Mesothelial cell of epicardium (in vitro differentiated cells): ENCODE measurements at regions not wholly inside any gene's neighbourhood (a gene's known extent, or its start where the extent isn't known, plus 50 kb on each side); places are given as distances from the start of the nearest gene placed in this dataset.

ENCODE experiments used
- DNase-seq, 2 experiments: peaks; one replicate each; pipeline ENCODE4 v3.0.0; 2021; ENCODE audit warnings: low spot score in 2 of 2; ENCODE audit not compliant: unreplicated experiment in 2 of 2
- H3K27ac Mint-ChIP-seq: 2 replicates; pipeline ENCODE4 v1.8.0; 2021; ENCODE audit warnings: mixed read lengths
- H3K27me3 Mint-ChIP-seq: 2 replicates; pipeline ENCODE4 v1.8.0; 2021; ENCODE audit warnings: low read depth, mixed read lengths
- H3K36me3 Mint-ChIP-seq: 2 replicates; pipeline ENCODE4 v1.8.0; 2021; ENCODE audit warnings: mixed read lengths
- H3K4me1 Mint-ChIP-seq: 2 replicates; pipeline ENCODE4 v1.8.0; 2021; ENCODE audit warnings: mixed read lengths
- H3K4me3 Mint-ChIP-seq: 2 replicates; pipeline ENCODE4 v1.8.0; 2021; ENCODE audit warnings: mild to moderate bottlenecking, moderate library complexity, mixed read lengths
- H3K9me3 Mint-ChIP-seq: 2 replicates; pipeline ENCODE4 v1.8.0; 2021; ENCODE audit warnings: mixed read lengths
- TF ChIP-seq, protein P1 (sequence below): fragments of 200-600 bp; sonication (generic); IDR thresholded peaks from one replicate; pipeline ENCODE4 v1.5.0; 2021; ENCODE audit warnings: antibody characterized with exemption; ENCODE audit not compliant: unreplicated experiment

DNA sequence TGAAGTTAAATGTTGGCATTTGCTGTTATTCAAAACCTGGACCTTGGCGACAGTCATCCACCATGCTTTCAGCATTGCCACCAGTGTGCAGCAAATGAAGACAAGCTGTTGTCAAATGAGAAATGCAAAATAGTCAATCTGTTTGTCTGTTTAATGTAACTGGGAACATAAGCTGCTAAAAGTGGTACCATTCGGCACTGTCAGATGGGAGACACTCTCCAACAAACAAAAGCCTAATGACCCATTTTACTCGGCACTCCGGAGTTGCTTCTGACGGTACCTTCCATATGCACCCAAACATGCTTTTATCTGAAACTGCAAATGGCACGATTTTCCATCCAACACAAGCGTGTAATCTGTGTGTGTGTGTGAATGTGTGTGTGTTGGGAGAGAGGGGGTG, 297.8 kb downstream of the MAF start:
- H3K9me3 Mint-ChIP-seq: no peaks in the 10 kb centered on the region
- peaks cover 4% of the 10 kb centered on the region for H3K4me1 Mint-ChIP-seq
- DNase-seq: no peak
- no peaks in the 10 kb centered on the region for H3K36me3 Mint-ChIP-seq
- TF ChIP-seq, protein P1, sequence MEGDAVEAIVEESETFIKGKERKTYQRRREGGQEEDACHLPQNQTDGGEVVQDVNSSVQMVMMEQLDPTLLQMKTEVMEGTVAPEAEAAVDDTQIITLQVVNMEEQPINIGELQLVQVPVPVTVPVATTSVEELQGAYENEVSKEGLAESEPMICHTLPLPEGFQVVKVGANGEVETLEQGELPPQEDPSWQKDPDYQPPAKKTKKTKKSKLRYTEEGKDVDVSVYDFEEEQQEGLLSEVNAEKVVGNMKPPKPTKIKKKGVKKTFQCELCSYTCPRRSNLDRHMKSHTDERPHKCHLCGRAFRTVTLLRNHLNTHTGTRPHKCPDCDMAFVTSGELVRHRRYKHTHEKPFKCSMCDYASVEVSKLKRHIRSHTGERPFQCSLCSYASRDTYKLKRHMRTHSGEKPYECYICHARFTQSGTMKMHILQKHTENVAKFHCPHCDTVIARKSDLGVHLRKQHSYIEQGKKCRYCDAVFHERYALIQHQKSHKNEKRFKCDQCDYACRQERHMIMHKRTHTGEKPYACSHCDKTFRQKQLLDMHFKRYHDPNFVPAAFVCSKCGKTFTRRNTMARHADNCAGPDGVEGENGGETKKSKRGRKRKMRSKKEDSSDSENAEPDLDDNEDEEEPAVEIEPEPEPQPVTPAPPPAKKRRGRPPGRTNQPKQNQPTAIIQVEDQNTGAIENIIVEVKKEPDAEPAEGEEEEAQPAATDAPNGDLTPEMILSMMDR: no peak
- peaks cover 12% of the 10 kb centered on the region for H3K27me3 Mint-ChIP-seq
- no peak overlapping the region for H3K27ac Mint-ChIP-seq
- no peak overlapping the region for H3K4me3 Mint-ChIP-seq

DNA sequence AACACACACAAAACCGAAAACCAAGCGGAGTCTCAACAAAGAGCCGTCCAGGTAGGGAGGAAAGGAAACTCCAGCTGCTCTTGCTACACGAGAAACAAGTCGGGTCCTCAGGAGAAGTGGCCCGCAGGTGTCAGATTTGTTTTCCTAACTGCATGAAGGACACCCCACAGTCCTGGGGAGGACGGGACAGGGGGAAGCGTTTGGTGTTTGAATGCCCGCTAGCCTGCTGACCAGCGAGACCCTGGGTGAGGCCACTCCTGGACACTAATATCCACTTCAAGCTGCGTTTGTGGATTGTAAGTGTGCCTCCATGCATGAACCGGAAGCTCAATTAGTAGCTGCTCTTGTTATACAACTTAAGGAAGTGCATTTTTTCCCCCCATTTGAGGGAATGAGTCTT, 299.5 kb downstream of the MAF start:
- H3K27ac Mint-ChIP-seq: no peak overlapping the region
- no peaks in the 10 kb centered on the region for H3K36me3 Mint-ChIP-seq
- no peaks in the 10 kb centered on the region for H3K9me3 Mint-ChIP-seq
- H3K4me1 Mint-ChIP-seq: peaks cover 4% of the 10 kb centered on the region
- TF ChIP-seq, protein P1: no peak
- no peak for DNase-seq
- peaks cover 12% of the 10 kb centered on the region for H3K27me3 Mint-ChIP-seq
- H3K4me3 Mint-ChIP-seq: no peak overlapping the region

DNA sequence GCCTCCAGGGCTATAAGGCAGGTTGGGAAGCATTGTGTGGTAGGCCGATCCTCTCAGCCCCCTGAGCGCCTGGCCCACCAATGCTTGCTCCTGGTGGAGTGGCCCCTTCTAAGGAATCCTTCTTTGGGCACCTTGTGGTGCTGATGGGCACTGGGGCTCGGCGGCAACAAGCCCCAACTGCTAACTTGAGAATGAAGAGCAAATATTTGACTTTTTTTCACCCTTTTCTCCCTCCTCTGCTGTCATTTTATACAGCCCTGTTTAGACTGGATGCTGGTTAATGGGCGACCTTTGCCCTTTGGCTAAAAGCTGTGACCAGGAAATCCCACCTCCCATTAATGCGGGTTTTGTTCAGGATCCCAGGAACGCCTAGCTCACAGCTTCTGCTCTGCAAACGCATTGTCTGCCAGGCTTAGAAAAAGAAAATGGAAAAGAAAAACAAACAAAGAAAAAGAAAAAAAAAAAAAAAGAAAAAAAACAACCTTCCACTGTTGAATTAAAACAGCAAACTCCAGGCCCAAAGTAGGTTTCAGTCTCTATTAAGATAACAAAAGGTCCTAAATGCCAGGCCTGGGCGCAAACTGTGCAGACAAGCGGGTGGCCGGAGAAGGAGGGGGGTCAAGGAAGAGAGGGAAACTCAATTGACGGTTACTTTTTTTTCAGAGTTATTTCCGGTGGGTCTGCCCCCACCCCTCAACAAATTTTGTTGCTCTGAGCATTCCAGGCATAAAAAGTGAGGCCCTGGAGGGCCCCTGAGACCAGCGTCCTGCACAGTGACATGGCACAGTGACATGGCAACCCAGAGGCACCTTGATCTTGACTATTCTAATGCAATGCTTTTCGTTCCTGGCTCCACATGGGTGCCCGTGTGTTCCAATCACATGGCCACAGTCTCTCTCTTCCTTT, 301.4 kb downstream of the MAF start:
- Mint-ChIP-seq H3K27me3 (peaks cover 14% of the 10 kb centered on the region), H3K36me3 (no peaks in the 10 kb centered on the region), H3K27ac (no peak overlapping the region), H3K9me3 (no peaks in the 10 kb centered on the region), H3K4me1 (peaks cover 4% of the 10 kb centered on the region), H3K4me3 (no peak overlapping the region)
- TF ChIP-seq, protein P1: no peak
- DNase-seq: no peak

DNA sequence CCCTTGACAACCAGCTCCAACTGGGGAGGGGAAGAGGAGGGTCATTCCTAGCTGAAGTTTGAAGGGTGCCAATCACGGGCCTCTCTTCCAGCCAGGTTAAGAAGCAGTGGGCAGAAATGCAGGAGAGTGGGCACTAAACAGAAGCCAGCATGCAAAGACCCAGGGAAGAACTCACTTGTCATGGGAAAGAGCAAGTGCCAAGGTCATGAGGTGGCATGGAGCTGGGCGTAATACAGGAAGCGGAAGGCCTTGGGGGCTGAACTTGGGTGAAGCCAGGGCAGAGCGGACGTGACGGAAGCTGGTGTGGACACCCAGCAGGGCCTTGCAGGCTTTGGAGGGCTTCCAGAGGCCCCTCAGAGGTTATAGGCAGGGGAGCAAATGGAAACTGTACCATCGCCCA, 302.1 kb downstream of the MAF start:
- no peak overlapping the region for H3K27ac Mint-ChIP-seq
- H3K9me3 Mint-ChIP-seq: no peaks in the 10 kb centered on the region
- peaks cover 4% of the 10 kb centered on the region for H3K4me1 Mint-ChIP-seq
- no peak overlapping the region for H3K4me3 Mint-ChIP-seq
- no peak for DNase-seq
- H3K27me3 Mint-ChIP-seq: peaks cover 15% of the 10 kb centered on the region
- H3K36me3 Mint-ChIP-seq: no peaks in the 10 kb centered on the region
- TF ChIP-seq, protein P1: no peak

DNA sequence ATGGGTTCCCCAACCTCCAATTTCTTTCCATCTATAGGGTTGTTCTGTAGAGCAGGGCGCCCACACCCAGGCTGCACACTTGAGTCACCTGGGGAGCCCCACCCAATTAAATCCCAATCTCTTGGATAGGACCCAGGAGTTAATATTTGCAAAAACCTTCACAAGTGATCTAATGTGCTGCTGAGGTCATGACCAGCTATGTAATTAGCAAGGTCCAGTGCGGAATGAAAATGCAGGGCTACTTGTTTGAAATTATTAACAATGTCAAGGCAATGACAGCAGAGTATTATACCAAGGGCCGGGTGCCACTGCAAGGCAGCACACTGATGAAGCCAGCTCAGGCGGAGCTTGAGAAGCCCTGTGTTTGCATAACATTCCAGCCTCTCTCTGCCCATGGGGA, 302.7 kb downstream of the MAF start:
- no peaks in the 10 kb centered on the region for H3K36me3 Mint-ChIP-seq
- TF ChIP-seq, protein P1: no peak
- H3K9me3 Mint-ChIP-seq: no peaks in the 10 kb centered on the region
- H3K4me1 Mint-ChIP-seq: peaks cover 4% of the 10 kb centered on the region
- H3K27me3 Mint-ChIP-seq: peaks cover 12% of the 10 kb centered on the region
- no peak for DNase-seq
- H3K27ac Mint-ChIP-seq: no peak overlapping the region
- H3K4me3 Mint-ChIP-seq: no peak overlapping the region
